CD14-positive monocyte (primary cell): ENCODE measurements at regions not wholly inside any gene's neighbourhood (a gene's known extent, or its start where the extent isn't known, plus 50 kb on each side); places are given as distances from the start of the nearest gene placed in this dataset.

ENCODE experiments used
- DNase-seq, 3 donors: peaks; one replicate each; pipeline ENCODE4 v3.0.0-alpha.2; 2011 to 2022
- H2AFZ ChIP-seq: 2 replicates; pipeline ENCODE4 v1.6.0; 2012; ENCODE audit warnings: mild to moderate bottlenecking, low read depth, low read length, inconsistent platforms; ENCODE audit not compliant: insufficient read depth, poor library complexity, severe bottlenecking
- H3K27ac ChIP-seq, 2 donors: 1 replicate in 1 of 2; 2 replicates in 1 of 2; pipeline ENCODE4 v1.5.1; 2012 to 2013; ENCODE audit warnings: low read length in 2 of 2, control low read depth in 1 of 2, inconsistent platforms in 1 of 2, low read depth in 1 of 2, mild to moderate bottlenecking in 1 of 2
- H3K27me3 ChIP-seq, 2 donors: one replicate each; pipeline versions ENCODE4 v1.6.0 to v1.6.1; 2011 to 2013; ENCODE audit warnings: low read length in 2 of 2; ENCODE audit not compliant: control insufficient read depth in 2 of 2, insufficient read depth in 2 of 2
- H3K36me3 ChIP-seq, 2 donors: replicated peaks in 1 of 2; 1 replicate in 1 of 2; 2 replicates in 1 of 2; pipeline versions ENCODE4 v1.5.1 to v1.6.1; 2012 to 2013; ENCODE audit warnings: low read length in 2 of 2, control low read depth in 1 of 2, inconsistent platforms in 1 of 2, mild to moderate bottlenecking in 1 of 2; ENCODE audit not compliant: insufficient read depth in 2 of 2, control insufficient read depth in 1 of 2
- H3K4me1 ChIP-seq, 2 donors: 1 replicate in 1 of 2; 2 replicates in 1 of 2; pipeline versions ENCODE4 v1.5.1 to v1.6.1; 2012 to 2013; ENCODE audit warnings: low read length in 2 of 2, control low read depth in 1 of 2, inconsistent platforms in 1 of 2, mild to moderate bottlenecking in 1 of 2, moderate library complexity in 1 of 2; ENCODE audit not compliant: insufficient read depth in 2 of 2, control insufficient read depth in 1 of 2
- H3K4me2 ChIP-seq: replicated peaks from 2 replicates; pipeline ENCODE3; 2012; ENCODE audit warnings: low read length, moderate library complexity, mild to moderate bottlenecking; ENCODE audit not compliant: poor library complexity, severe bottlenecking; ENCODE audit errors: extremely low read depth
- H3K4me3 ChIP-seq, 3 experiments: fragments of 200-600 bp in 1 of 3; sonication (generic) in 1 of 3; replicated peaks in 1 of 3; 1 replicate in 2 of 3; 2 replicates in 1 of 3; pipeline ENCODE4 v1.5.1; 2011 to 2013; ENCODE audit warnings: low read length in 3 of 3, mild to moderate bottlenecking in 3 of 3, control low read depth in 2 of 3, low read depth in 2 of 3, inconsistent platforms in 1 of 3, moderate library complexity in 1 of 3
- H3K79me2 ChIP-seq: 2 replicates; pipeline ENCODE4 v1.6.0; 2012; ENCODE audit warnings: mild to moderate bottlenecking, control low read depth, inconsistent platforms, low read length, moderate library complexity; ENCODE audit not compliant: insufficient read depth
- H3K9ac ChIP-seq: 2 replicates; pipeline ENCODE4 v1.6.0; 2017; ENCODE audit warnings: low read length, mild to moderate bottlenecking; ENCODE audit not compliant: insufficient read depth, poor library complexity, severe bottlenecking
- H3K9me3 ChIP-seq, 2 donors: replicated peaks in 1 of 2; 1 replicate in 1 of 2; 2 replicates in 1 of 2; pipeline versions ENCODE4 v1.5.1 to v1.6.1; 2012 to 2013; ENCODE audit warnings: low read length in 2 of 2, control low read depth in 1 of 2; ENCODE audit not compliant: control insufficient read depth in 1 of 2, insufficient read depth in 1 of 2
- H4K20me1 ChIP-seq: 2 replicates; pipeline ENCODE4 v1.6.0; 2012; ENCODE audit warnings: mild to moderate bottlenecking, low read length, control low read depth, moderate library complexity; ENCODE audit not compliant: insufficient read depth
- H3K27ac Mint-ChIP-seq, 7 donors: one replicate each; pipeline ENCODE4 v1.8.0; 2020; ENCODE audit warnings: mild to moderate bottlenecking in 7 of 7, mixed read lengths in 7 of 7, moderate library complexity in 6 of 7, inconsistent platforms in 2 of 7
- H3K27me3 Mint-ChIP-seq, 3 donors: one replicate each; pipeline ENCODE4 v1.8.0; 2021 to 2022; ENCODE audit warnings: low read depth in 3 of 3, mild to moderate bottlenecking in 3 of 3, mixed read lengths in 3 of 3, moderate library complexity in 3 of 3, inconsistent platforms in 1 of 3
- H3K36me3 Mint-ChIP-seq, 2 donors: one replicate each; pipeline ENCODE4 v1.8.0; 2020; ENCODE audit warnings: mixed read lengths in 2 of 2, inconsistent platforms in 1 of 2, mild to moderate bottlenecking in 1 of 2
- H3K4me1 Mint-ChIP-seq: one replicate; pipeline ENCODE4 v1.8.0; 2020; ENCODE audit warnings: mild to moderate bottlenecking, mixed read lengths
- H3K4me3 Mint-ChIP-seq, 2 donors: one replicate each; pipeline ENCODE4 v1.8.0; 2020; ENCODE audit warnings: mild to moderate bottlenecking in 2 of 2, mixed read lengths in 2 of 2, moderate library complexity in 1 of 2
- H3K9me3 Mint-ChIP-seq, 7 donors: one replicate each; pipeline ENCODE4 v1.8.0; 2020 to 2022; ENCODE audit warnings: mixed read lengths in 7 of 7, mild to moderate bottlenecking in 6 of 7, moderate library complexity in 6 of 7, inconsistent platforms in 2 of 7
- CTCF ChIP-seq: fragments of 200-600 bp; IDR thresholded peaks from one replicate; pipeline ENCODE4 v1.8.0; 2022; ENCODE audit warnings: antibody characterized with exemption, mild to moderate bottlenecking
- WGBS: methylation state at CpG from one replicate; pipeline ENCODE4 v1.1.5; 2013; ENCODE audit warnings: missing lambda C conversion rate; ENCODE audit not compliant: insufficient coverage; 5-methylcytosine and 5-hydroxymethylcytosine counted together
- intact Hi-C, 2 donors: fragments of 100-400 bp; cut with micrococcal nuclease; formaldehyde crosslinking; loops; one replicate each; pipeline versions ENCODE4 v1.15.0 to v1.15.1; 2023

- no peak for DNase-seq
- no peaks in the 10 kb centered on the region for H3K79me2 ChIP-seq
- no peak overlapping the region for H3K4me3 ChIP-seq
- H3K27ac Mint-ChIP-seq: no peak overlapping the region
- H3K36me3 ChIP-seq: no peaks in the 10 kb centered on the region
- no peak overlapping the region for H3K4me3 Mint-ChIP-seq
- H3K27me3 Mint-ChIP-seq: no peaks in the 10 kb centered on the region
- no peaks in the 10 kb centered on the region for H3K4me1 Mint-ChIP-seq
- no peaks in the 10 kb centered on the region for H4K20me1 ChIP-seq
- no peak for TF ChIP-seq CTCF
- no peaks in the 10 kb centered on the region for H3K4me1 ChIP-seq
- H3K36me3 Mint-ChIP-seq: no peaks in the 10 kb centered on the region
- no peaks in the 10 kb centered on the region for H3K9me3 ChIP-seq
- H3K4me2 ChIP-seq: no peak overlapping the region
- H2AFZ ChIP-seq: no peak overlapping the region
- WGBS: 93% methylated on average over 5 of the region's 5 CpGs
- H3K9ac ChIP-seq: no peak overlapping the region
- intact Hi-C loops: no loop called here
- no peak overlapping the region for H3K27ac ChIP-seq
- no peaks in the 10 kb centered on the region for H3K27me3 ChIP-seq
- peaks cover 0 to 3% (median 0%) of the 10 kb centered on the region in 7 donors for H3K9me3 Mint-ChIP-seq
These were observed 612.6 kb downstream of the ISL1 start for GRCh38 chr5:51995773-51996306.

GRCh38 chr5:51996356-51996861, 613.2 kb downstream of the ISL1 start:
- Histone ChIP-seq H3K36me3 (no peaks in the 10 kb centered on the region), H3K4me3 (no peak overlapping the region), H3K9ac (no peak overlapping the region), H3K27me3 (no peaks in the 10 kb centered on the region), H2AFZ (no peak overlapping the region), H3K9me3 (no peaks in the 10 kb centered on the region), H4K20me1 (no peaks in the 10 kb centered on the region), H3K4me2 (no peak overlapping the region), H3K4me1 (no peaks in the 10 kb centered on the region), H3K79me2 (no peaks in the 10 kb centered on the region), H3K27ac (no peak overlapping the region)
- Mint-ChIP-seq H3K36me3 (no peaks in the 10 kb centered on the region), H3K9me3 (peaks cover 0 to 3% (median 0%) of the 10 kb centered on the region in 7 donors), H3K4me1 (no peaks in the 10 kb centered on the region), H3K27me3 (no peaks in the 10 kb centered on the region), H3K4me3 (no peak overlapping the region), H3K27ac (no peak overlapping the region)
- intact Hi-C loops: no loop called here
- WGBS: 50% methylated on average over 1 of the region's 1 CpG
- no peak for DNase-seq
- TF ChIP-seq CTCF: no peak
